H9 (cell line): ENCODE measurements at regions not wholly inside any gene's neighbourhood (a gene's known extent, or its start where the extent isn't known, plus 50 kb on each side); places are given as distances from the start of the nearest gene placed in this dataset.

ENCODE experiments used
- DNase-seq: peaks from one replicate; pipeline ENCODE4 v3.0.0-alpha.2; 2017
- H2AFZ ChIP-seq: one replicate; pipeline ENCODE4 v1.6.1; 2013; ENCODE audit warnings: mild to moderate bottlenecking, low read length, control low read depth, moderate library complexity
- H2AK5ac ChIP-seq: 2 replicates; pipeline ENCODE4 v1.6.1; 2013; ENCODE audit warnings: low read length, control low read depth, mixed read lengths; ENCODE audit not compliant: insufficient read length
- H2BK120ac ChIP-seq: one replicate; pipeline ENCODE4 v1.6.1; 2013; ENCODE audit warnings: low read depth, mild to moderate bottlenecking, low read length, control low read depth, inconsistent platforms; ENCODE audit not compliant: poor library complexity, severe bottlenecking
- H2BK12ac ChIP-seq: 2 replicates; pipeline ENCODE4 v1.6.1; 2013; ENCODE audit warnings: low read length, control low read depth, mixed read lengths, low read depth; ENCODE audit not compliant: insufficient read length
- H2BK15ac ChIP-seq: 2 replicates; pipeline ENCODE4 v1.6.1; 2013; ENCODE audit warnings: low read depth, low read length, control low read depth
- H2BK20ac ChIP-seq: one replicate; pipeline ENCODE4 v1.6.1; 2013; ENCODE audit warnings: low read depth, mild to moderate bottlenecking, low read length, control low read depth, inconsistent platforms; ENCODE audit not compliant: poor library complexity, severe bottlenecking
- H2BK5ac ChIP-seq: 2 replicates; pipeline ENCODE4 v1.6.1; 2013; ENCODE audit warnings: low read length, control low read depth, mixed read lengths; ENCODE audit not compliant: insufficient read length
- H3K14ac ChIP-seq: 2 replicates; pipeline ENCODE4 v1.6.1; 2013; ENCODE audit warnings: low read length, control low read depth; ENCODE audit not compliant: insufficient read depth
- H3K18ac ChIP-seq: 2 replicates; pipeline ENCODE4 v1.6.1; 2013; ENCODE audit warnings: low read depth, mild to moderate bottlenecking, mixed read lengths, low read length, control low read depth; ENCODE audit not compliant: insufficient read length
- H3K23ac ChIP-seq: 2 replicates; pipeline ENCODE4 v1.6.1; 2013; ENCODE audit warnings: low read length, control low read depth, mixed read lengths, low read depth; ENCODE audit not compliant: insufficient read length
- H3K23me2 ChIP-seq: 2 replicates; pipeline ENCODE4 v1.6.1; 2013; ENCODE audit warnings: low read depth, mild to moderate bottlenecking, mixed read lengths, low read length, control low read depth; ENCODE audit not compliant: insufficient read length, poor library complexity, severe bottlenecking
- H3K27ac ChIP-seq: 2 replicates; pipeline ENCODE4 v1.5.1; 2013; ENCODE audit warnings: low read length, control low read depth, mixed read lengths, low read depth; ENCODE audit not compliant: insufficient read length
- H3K27me3 ChIP-seq: 2 replicates; pipeline ENCODE4 v1.6.1; 2013; ENCODE audit warnings: low read length, control low read depth, inconsistent platforms; ENCODE audit not compliant: insufficient read depth
- H3K4ac ChIP-seq: 2 replicates; pipeline ENCODE4 v1.6.1; 2013; ENCODE audit warnings: low read depth, mild to moderate bottlenecking, control low read depth, inconsistent platforms, low read length, moderate library complexity
- H3K4me1 ChIP-seq: 2 replicates; pipeline ENCODE4 v1.6.1; 2013; ENCODE audit warnings: low read length, control low read depth, inconsistent platforms; ENCODE audit not compliant: insufficient read depth
- H3K4me2 ChIP-seq: 2 replicates; pipeline ENCODE4 v1.6.1; 2013; ENCODE audit warnings: low read length, control low read depth, mixed read lengths; ENCODE audit not compliant: insufficient read length, insufficient read depth
- H3K56ac ChIP-seq: 2 replicates; pipeline ENCODE4 v1.6.1; 2013; ENCODE audit warnings: low read depth, mild to moderate bottlenecking, mixed read lengths, low read length, control low read depth; ENCODE audit not compliant: insufficient read length
- H3K79me1 ChIP-seq: 2 replicates; pipeline ENCODE4 v1.6.1; 2013; ENCODE audit warnings: low read depth, mild to moderate bottlenecking, moderate library complexity, low read length, control low read depth, inconsistent platforms; ENCODE audit not compliant: insufficient read depth, poor library complexity, severe bottlenecking
- H3K79me2 ChIP-seq: 2 replicates; pipeline ENCODE4 v1.6.1; 2013; ENCODE audit warnings: low read length, control low read depth, inconsistent platforms; ENCODE audit not compliant: insufficient read depth
- H3K9ac ChIP-seq: 2 replicates; pipeline ENCODE4 v1.6.1; 2013; ENCODE audit warnings: low read length, control low read depth, mixed read lengths; ENCODE audit not compliant: insufficient read length; ENCODE audit errors: extremely low read depth
- H3K9me3 ChIP-seq: one replicate; pipeline ENCODE4 v1.6.1; 2013; ENCODE audit warnings: low read depth, low read length, inconsistent platforms; ENCODE audit not compliant: control insufficient read depth
- H3T11ph ChIP-seq: one replicate; pipeline ENCODE4 v1.6.1; 2013; ENCODE audit warnings: mild to moderate bottlenecking, low read length, control low read depth, inconsistent platforms
- H4K20me1 ChIP-seq: one replicate; pipeline ENCODE4 v1.6.1; 2013; ENCODE audit not compliant: control insufficient read depth, insufficient read length, insufficient read depth
- H4K5ac ChIP-seq: 2 replicates; pipeline ENCODE4 v1.6.1; 2013; ENCODE audit warnings: low read depth, mild to moderate bottlenecking, mixed read lengths, low read length, control low read depth; ENCODE audit not compliant: insufficient read length
- H4K8ac ChIP-seq: replicated peaks from 2 replicates; pipeline ENCODE4 v1.6.1; 2013; ENCODE audit warnings: low read length, control low read depth, mixed read lengths, low read depth; ENCODE audit not compliant: insufficient read length
- H4K91ac ChIP-seq: 2 replicates; pipeline ENCODE4 v1.6.1; 2013; ENCODE audit warnings: low read depth, mild to moderate bottlenecking, moderate library complexity, mixed read lengths, low read length, control low read depth; ENCODE audit not compliant: insufficient read length
- H3K27ac Mint-ChIP-seq, 3 experiments: 2 replicates in 2 of 3; 3 replicates in 1 of 3; pipeline ENCODE4 v1.8.0; 2020 to 2021; ENCODE audit warnings: mixed read lengths in 3 of 3, mild to moderate bottlenecking in 1 of 3, moderate library complexity in 1 of 3
- H3K27me3 Mint-ChIP-seq: 2 replicates; pipeline ENCODE4 v1.8.0; 2021; ENCODE audit warnings: low read depth, mild to moderate bottlenecking, moderate library complexity, mixed read lengths
- H3K36me3 Mint-ChIP-seq, 3 experiments: 2 replicates in 2 of 3; 3 replicates in 1 of 3; pipeline ENCODE4 v1.8.0; 2020 to 2021; ENCODE audit warnings: low read depth in 3 of 3, mixed read lengths in 3 of 3; ENCODE audit not compliant: insufficient read depth in 1 of 3
- H3K4me1 Mint-ChIP-seq, 2 experiments: 2 replicates each; pipeline ENCODE4 v1.8.0; 2020; ENCODE audit warnings: mixed read lengths in 2 of 2
- H3K4me3 Mint-ChIP-seq, 2 experiments: 2 replicates in 1 of 2; 3 replicates in 1 of 2; pipeline ENCODE4 v1.8.0; 2020 to 2021; ENCODE audit warnings: mild to moderate bottlenecking in 2 of 2, mixed read lengths in 2 of 2, moderate library complexity in 1 of 2
- H3K9me3 Mint-ChIP-seq, 2 experiments: 2 replicates in 1 of 2; 3 replicates in 1 of 2; pipeline ENCODE4 v1.8.0; 2020; ENCODE audit warnings: mild to moderate bottlenecking in 2 of 2, mixed read lengths in 2 of 2, moderate library complexity in 1 of 2
- WGBS: extraction: QIAGEN DNeasy Blood & Tissue Kit; methylation state at CpG from one replicate; pipeline ENCODE4 v1.1.7; 2013; ENCODE audit warnings: missing lambda C conversion rate, low lambda C conversion rate, mixed read lengths; ENCODE audit not compliant: insufficient read length; ENCODE audit errors: extremely low coverage; 5-methylcytosine and 5-hydroxymethylcytosine counted together
- TF ChIP-seq, protein P1 (sequence below): fragments of 200-600 bp; sonication (generic); conservative IDR thresholded peaks from 3 replicates; pipeline ENCODE4 v1.8.0; 2021; ENCODE audit warnings: antibody characterized with exemption, mild to moderate bottlenecking

DNA sequence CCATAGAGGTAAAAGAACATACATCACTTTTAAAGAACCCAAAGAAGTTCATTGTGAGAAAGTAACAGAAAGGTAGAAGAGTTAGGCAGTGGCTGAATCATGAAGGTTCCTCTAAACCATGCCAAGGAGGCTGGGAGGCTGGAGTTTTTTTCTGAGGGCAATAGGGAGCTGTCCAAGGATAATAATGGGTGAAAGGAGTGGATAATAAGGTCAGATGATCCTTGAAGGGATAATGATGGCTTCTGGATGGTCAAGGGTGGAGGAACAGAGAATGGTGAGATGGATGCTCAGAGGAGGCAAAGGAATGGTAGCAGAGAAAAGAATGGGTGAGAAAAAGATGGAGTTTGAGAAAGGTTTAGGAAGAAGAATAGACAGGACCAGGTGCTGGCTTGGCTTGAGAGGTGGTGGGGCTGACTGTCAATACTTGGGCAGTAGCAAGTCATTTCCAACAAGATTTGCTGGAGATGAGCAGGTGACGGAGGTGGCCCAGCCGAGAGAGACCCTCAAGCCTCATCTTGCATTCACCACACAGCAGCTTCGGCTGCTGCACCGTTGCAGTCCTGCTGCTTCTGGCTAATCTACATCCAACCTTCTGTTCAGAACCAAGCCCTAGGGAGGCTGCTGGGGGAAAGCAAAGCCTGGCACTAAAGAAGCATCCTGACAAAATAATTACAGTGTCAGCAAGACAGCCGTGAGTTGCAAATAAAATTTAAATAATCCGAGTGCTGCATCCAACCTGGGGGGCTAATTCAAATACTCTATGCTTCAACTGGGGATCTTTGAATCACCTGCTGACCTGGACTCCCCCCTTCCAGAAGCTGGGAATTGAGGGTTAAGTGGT, 131.2 kb upstream of the KCNG1 start:
- no peaks in the 10 kb centered on the region for H3K9me3 Mint-ChIP-seq
- H3K4me1 Mint-ChIP-seq, result peaks cover 9 to 11% of the 10 kb centered on the region in 2 experiments; a peak in 3 of 4 replicates
- no peak overlapping the region for H3K27ac Mint-ChIP-seq
- Histone ChIP-seq H3K4ac (no peak overlapping the region), H3K9me3 (no peaks in the 10 kb centered on the region), H3K27me3 (no peaks in the 10 kb centered on the region), H4K8ac (no peak overlapping the region), H3K56ac (no peak overlapping the region), H2AK5ac (no peak overlapping the region), H2BK12ac (no peak overlapping the region), H3K18ac (no peak overlapping the region), H3K79me1 (no peaks in the 10 kb centered on the region), H4K91ac (no peak overlapping the region), H3K27ac (no peak overlapping the region), H3K4me2 (no peak overlapping the region), H4K20me1 (no peaks in the 10 kb centered on the region), H3K23ac (no peak overlapping the region), H4K5ac (no peak overlapping the region), H3K23me2 (no peaks in the 10 kb centered on the region), H2AFZ (no peak overlapping the region), H3K14ac (no peak overlapping the region), H3K9ac (no peak overlapping the region), H3K4me1 (peaks cover 4% of the 10 kb centered on the region; the same call in 1 of the 2 replicates), H2BK120ac (no peak overlapping the region), H3T11ph (no peak overlapping the region), H2BK5ac (no peak overlapping the region), H2BK20ac (no peak overlapping the region), H2BK15ac (no peak overlapping the region), H3K79me2 (no peaks in the 10 kb centered on the region)
- DNase-seq, result no peak
- H3K36me3 Mint-ChIP-seq, result no peaks in the 10 kb centered on the region; a peak in 1 of 7 replicates
- no CpG with 5 or more reads among the region's 6 CpGs for WGBS
- TF ChIP-seq, protein P1, sequence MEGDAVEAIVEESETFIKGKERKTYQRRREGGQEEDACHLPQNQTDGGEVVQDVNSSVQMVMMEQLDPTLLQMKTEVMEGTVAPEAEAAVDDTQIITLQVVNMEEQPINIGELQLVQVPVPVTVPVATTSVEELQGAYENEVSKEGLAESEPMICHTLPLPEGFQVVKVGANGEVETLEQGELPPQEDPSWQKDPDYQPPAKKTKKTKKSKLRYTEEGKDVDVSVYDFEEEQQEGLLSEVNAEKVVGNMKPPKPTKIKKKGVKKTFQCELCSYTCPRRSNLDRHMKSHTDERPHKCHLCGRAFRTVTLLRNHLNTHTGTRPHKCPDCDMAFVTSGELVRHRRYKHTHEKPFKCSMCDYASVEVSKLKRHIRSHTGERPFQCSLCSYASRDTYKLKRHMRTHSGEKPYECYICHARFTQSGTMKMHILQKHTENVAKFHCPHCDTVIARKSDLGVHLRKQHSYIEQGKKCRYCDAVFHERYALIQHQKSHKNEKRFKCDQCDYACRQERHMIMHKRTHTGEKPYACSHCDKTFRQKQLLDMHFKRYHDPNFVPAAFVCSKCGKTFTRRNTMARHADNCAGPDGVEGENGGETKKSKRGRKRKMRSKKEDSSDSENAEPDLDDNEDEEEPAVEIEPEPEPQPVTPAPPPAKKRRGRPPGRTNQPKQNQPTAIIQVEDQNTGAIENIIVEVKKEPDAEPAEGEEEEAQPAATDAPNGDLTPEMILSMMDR, result no peak
- no peak overlapping the region for H3K4me3 Mint-ChIP-seq
- H3K27me3 Mint-ChIP-seq, result peaks cover 9% of the 10 kb centered on the region
